HepG2 (cell line): ENCODE measurements at regions not wholly inside any gene's neighbourhood (a gene's known extent, or its start where the extent isn't known, plus 50 kb on each side); places are given as distances from the start of the nearest gene placed in this dataset.
A peak's percentile ranks its signal among the peaks of the same experiment; 100 is the strongest.

Experiments
- ATAC-seq: fragments of 200-7000 bp; cut with Tn5 transposase; 3 replicates; pipeline ENCODE4 v1.9.1; 2020; ENCODE audit warnings: mild to moderate bottlenecking, moderate library complexity
- BruUV-seq: library from RNA; stranded (reverse); fragments of 400-500 nt; replicated peaks from 2 replicates; lab custom pipeline; 2021; lab: Mats Ljungman, UMichigan
- CTCF ChIA-PET: fragments of 300-600 bp; formaldehyde crosslinking; extraction: SDS; loops from one replicate; lab custom pipeline; 2021; ENCODE audit warnings: low total read pairs, inconsistent platforms, low intra/inter-chr PET ratio; lab: Yijun Ruan, JAX
- POLR2A ChIA-PET: fragments of 350-600 bp; sonication (Branson Sonifier 250); formaldehyde crosslinking; loops from one replicate; lab custom pipeline; 2020; ENCODE audit warnings: antibody characterized with exemption, inconsistent platforms; lab: Yijun Ruan, JAX
- DNase-seq: peaks from one replicate; pipeline ENCODE4 v3.0.0-alpha.2; 2015; ENCODE audit warnings: low spot score
- FAIRE-seq: peaks from 3 replicates; lab custom pipeline; 2011; peaks lifted over from hg19 to GRCh38; lab: Jason Lieb, UNC
- H2AFZ ChIP-seq: one replicate; pipeline ENCODE4 v1.6.1; 2011; ENCODE audit warnings: low read length, inconsistent platforms
- H3K27ac ChIP-seq: fragments of 300-600 bp; 3 replicates; pipeline ENCODE4 v1.8.0; 2011; ENCODE audit warnings: mixed run types, mild to moderate bottlenecking, mixed read lengths, low read length, inconsistent platforms; ENCODE audit not compliant: insufficient read depth; ENCODE audit errors: extremely low read length
- H3K27me3 ChIP-seq, 2 experiments: fragments of 200-600 bp in 1 of 2; 2 replicates in 1 of 2; 3 replicates in 1 of 2; pipeline versions ENCODE4 v1.6.0 to v1.8.0; 2011; ENCODE audit warnings: low read length in 2 of 2, mild to moderate bottlenecking in 2 of 2, moderate library complexity in 2 of 2, inconsistent platforms in 1 of 2; ENCODE audit not compliant: insufficient read depth in 2 of 2, control insufficient read depth in 1 of 2
- H3K36me3 ChIP-seq, 2 experiments: fragments of 200-600 bp in 1 of 2; replicated peaks in 1 of 2; 2 replicates in 1 of 2; 3 replicates in 1 of 2; pipeline versions ENCODE4 v1.5.1 to v1.8.0; 2011; ENCODE audit warnings: low read length in 2 of 2, inconsistent platforms in 1 of 2; ENCODE audit not compliant: insufficient read depth in 2 of 2, control insufficient read depth in 1 of 2
- H3K4me1 ChIP-seq: 2 replicates; pipeline ENCODE4 v1.5.1; 2012; ENCODE audit warnings: low read length, inconsistent platforms; ENCODE audit not compliant: insufficient read depth
- H3K4me2 ChIP-seq: 2 replicates; pipeline ENCODE4 v1.6.0; 2011; ENCODE audit warnings: low read depth, low read length, inconsistent platforms
- H3K4me3 ChIP-seq, 3 experiments: fragments of 200-600 bp in 1 of 3; sonication (generic), shearing (Covaris generic) in 1 of 3; replicated peaks in 1 of 3; 2 replicates each; pipeline ENCODE4 v1.5.1; 2011 to 2016; ENCODE audit warnings: low read length in 3 of 3, inconsistent platforms in 2 of 3, low read depth in 2 of 3, mild to moderate bottlenecking in 2 of 3, control low read depth in 1 of 3, mixed read lengths in 1 of 3; ENCODE audit not compliant: insufficient read depth in 1 of 3
- H3K79me2 ChIP-seq: one replicate; pipeline ENCODE4 v1.6.1; 2011; ENCODE audit warnings: low read length, inconsistent platforms; ENCODE audit not compliant: insufficient read depth
- H3K9ac ChIP-seq: 2 replicates; pipeline ENCODE4 v1.6.0; 2011; ENCODE audit warnings: mild to moderate bottlenecking, low read depth, low read length, inconsistent platforms; ENCODE audit not compliant: insufficient read depth
- H3K9me3 ChIP-seq: 2 replicates; pipeline ENCODE4 v1.5.1; 2012; ENCODE audit warnings: mild to moderate bottlenecking, low read length
- H4K20me1 ChIP-seq: 2 replicates; pipeline ENCODE4 v1.6.0; 2011; ENCODE audit warnings: inconsistent platforms, mild to moderate bottlenecking, low read length, moderate library complexity; ENCODE audit not compliant: insufficient read depth
- ARID5B ChIP-seq: IDR thresholded peaks from 2 replicates; pipeline ENCODE4 v1.4.0; 2020; ENCODE audit warnings: mild to moderate bottlenecking, missing genetic modification reagents
- CBX1 ChIP-seq: IDR thresholded peaks from one replicate; pipeline ENCODE4 v1.6.1; 2016; ENCODE audit warnings: antibody characterized with exemption, low read depth
- DR1 ChIP-seq: sonication (generic); formaldehyde crosslinking; IDR thresholded peaks from 2 replicates; pipeline ENCODE4 v1.8.0; 2021; ENCODE audit warnings: mild to moderate bottlenecking, missing genetic modification reagents, inconsistent platforms
- EP300 ChIP-seq, 3 experiments: sonication (generic) in 1 of 3; formaldehyde crosslinking in 1 of 3; IDR thresholded peaks; 2 replicates each; pipeline versions ENCODE4 v1.5.1 to v1.6.1; 2011 to 2020; ENCODE audit warnings: low read depth in 2 of 3, low read length in 2 of 3, borderline replicate concordance in 1 of 3, improper control_type of control experiment in 1 of 3, mild to moderate bottlenecking in 1 of 3, missing genetic modification reagents in 1 of 3, moderate library complexity in 1 of 3
- IKZF1 ChIP-seq: fragments of 450-650 bp; IDR thresholded peaks from 2 replicates; pipeline ENCODE4 v1.7.1; 2016
- IRF9 ChIP-seq: sonication (generic); formaldehyde crosslinking; IDR thresholded peaks from 2 replicates; pipeline ENCODE4 v1.8.0; 2022; ENCODE audit warnings: missing genetic modification reagents, mild to moderate bottlenecking, borderline replicate concordance
- MED13 ChIP-seq: sonication (generic); formaldehyde crosslinking; IDR thresholded peaks from 2 replicates; pipeline ENCODE4 v1.5.0; 2020; ENCODE audit warnings: missing genetic modification reagents
- MIXL1 ChIP-seq: IDR thresholded peaks from 2 replicates; pipeline ENCODE4 v1.6.1; 2016
- NFE2L2 ChIP-seq: fragments of 150-350 bp; IDR thresholded peaks from 2 replicates; pipeline ENCODE4 v1.6.1; 2014; ENCODE audit warnings: low read length
- PHF5A ChIP-seq: IDR thresholded peaks from one replicate; pipeline ENCODE4 v1.6.1; 2018; ENCODE audit warnings: low read depth, missing genetic modification reagents; ENCODE audit not compliant: unreplicated experiment
- PLRG1 ChIP-seq: fragments of 450-650 bp; conservative IDR thresholded peaks from 2 replicates; pipeline ENCODE4 v1.6.1; 2016
- ZNF367 ChIP-seq: sonication (generic); formaldehyde crosslinking; IDR thresholded peaks from 2 replicates; pipeline ENCODE4 v1.4.0; 2020; ENCODE audit warnings: missing genetic modification reagents, borderline replicate concordance
- ZNF451 ChIP-seq: sonication (generic); formaldehyde crosslinking; IDR thresholded peaks from 2 replicates; pipeline ENCODE4 v1.5.0; 2020; ENCODE audit warnings: mild to moderate bottlenecking, missing genetic modification reagents
- ZNF512 ChIP-seq: sonication (generic); formaldehyde crosslinking; IDR thresholded peaks from 2 replicates; pipeline ENCODE4 v1.4.0; 2020; ENCODE audit warnings: mild to moderate bottlenecking, missing genetic modification reagents
- ZNF570 ChIP-seq: sonication (generic); formaldehyde crosslinking; IDR thresholded peaks from 2 replicates; pipeline ENCODE4 v1.4.0; 2020; ENCODE audit warnings: mild to moderate bottlenecking, missing genetic modification reagents, borderline replicate concordance
- ZNF607 ChIP-seq: sonication (generic); formaldehyde crosslinking; IDR thresholded peaks from 2 replicates; pipeline ENCODE4 v1.5.1; 2020; ENCODE audit warnings: missing genetic modification reagents, mild to moderate bottlenecking, borderline replicate concordance
- ZNF704 ChIP-seq: sonication (generic); formaldehyde crosslinking; IDR thresholded peaks from 2 replicates; pipeline ENCODE4 v1.8.1; 2023; ENCODE audit warnings: mild to moderate bottlenecking, inconsistent platforms, moderate library complexity, missing genetic modification reagents, borderline replicate concordance
- WGBS: methylation state at CpG from one replicate; pipeline ENCODE4 v1.1.6; 2017; ENCODE audit warnings: low lambda C conversion rate; 5-methylcytosine and 5-hydroxymethylcytosine counted together
- in situ Hi-C: cut with HindIII; loops from 2 replicates; pipeline ENCODE4 v1.10.0; 2017; ENCODE audit warnings: low pct_unique_long_range_greater_than_20kb; ENCODE audit not compliant: extremely low pct_ligation_motif_present
- intact Hi-C: fragments of 100-400 bp; cut with micrococcal nuclease; formaldehyde crosslinking; loops from one replicate; pipeline ENCODE4 v1.10.0; 2022; ENCODE audit not compliant: unreplicated experiment

- TF ChIP-seq IRF9 (CRISPR knock-in tag) (no peak), DR1 (CRISPR knock-in tag) (no peak), PLRG1 (0 out of 2 replicates have a peak, but pooled peaks have one; percentile 54), ZNF704 (CRISPR knock-in tag) (no peak), NFE2L2 (no peak), IKZF1 (peak; percentile 70; the same call in 1 of the 2 replicates), EP300 (IDR thresholded peaks at IDR 0.05; ENCODE audit: low read depth in 2 of 2, low read length in 2 of 2) (no peak), EP300 (CRISPR knock-in tag; IDR thresholded peaks at IDR 0.05; ENCODE audit: borderline replicate concordance) (no peak), MIXL1 (CRISPR knock-in tag) (no peak), ZNF367 (no peak)
These were observed 217.8 kb downstream of the ANAPC1 start (continued) for GRCh38 chr2:111666160-111666559.

GRCh38 chr2:111667001-111667400 is 217.0 kb downstream of the ANAPC1 start:
- FAIRE-seq (no peak), ATAC-seq (no peak), DNase-seq (no peak)
- Histone ChIP-seq H3K4me2 (no peak overlapping the region), H3K4me3 (no peak overlapping the region), H4K20me1 (no peaks in the 10 kb centered on the region), H3K4me1 (peaks cover 14% of the 10 kb centered on the region), H3K9ac (no peak overlapping the region), H3K36me3 (no peaks in the 10 kb centered on the region), H3K27ac (no peak overlapping the region), H2AFZ (no peak overlapping the region), H3K9me3 (no peaks in the 10 kb centered on the region), H3K79me2 (no peaks in the 10 kb centered on the region), H3K27me3 (no peaks in the 10 kb centered on the region; a peak in 2 of 5 replicates)
- 70% methylated on average over 8 of the region's 8 CpGs for WGBS
- in situ Hi-C loops = loop anchor here (25.0 kb wide), 1 partner anchor 180 kb away; no protein-coding TSS in a partner anchor
- no TSS peak for BruUV-seq
- intact Hi-C loops = no loop called here
- ChIA-PET CTCF (no interaction called here), POLR2A (interaction anchor here (1.4 kb wide), 1 partner anchor 9 kb away, joined by 4 read pairs; no protein-coding TSS in a partner anchor)
- TF ChIP-seq IKZF1 (no peak), ZNF512 (no peak), ZNF570 (CRISPR knock-in tag) (no peak), ZNF451 (no peak), ZNF607 (no peak), CBX1 (no peak), MED13 (no peak), PHF5A (CRISPR knock-in tag) (no peak), ARID5B (CRISPR knock-in tag) (no peak)
